H9 (cell line): ENCODE measurements at regions not wholly inside any gene's neighbourhood (a gene's known extent, or its start where the extent isn't known, plus 50 kb on each side); places are given as distances from the start of the nearest gene placed in this dataset.

Source experiments
- DNase-seq: peaks from one replicate; pipeline ENCODE4 v3.0.0-alpha.2; 2017
- H2AFZ ChIP-seq: one replicate; pipeline ENCODE4 v1.6.1; 2013; ENCODE audit warnings: mild to moderate bottlenecking, low read length, control low read depth, moderate library complexity
- H2AK5ac ChIP-seq: 2 replicates; pipeline ENCODE4 v1.6.1; 2013; ENCODE audit warnings: low read length, control low read depth, mixed read lengths; ENCODE audit not compliant: insufficient read length
- H2BK120ac ChIP-seq: one replicate; pipeline ENCODE4 v1.6.1; 2013; ENCODE audit warnings: low read depth, mild to moderate bottlenecking, low read length, control low read depth, inconsistent platforms; ENCODE audit not compliant: poor library complexity, severe bottlenecking
- H2BK12ac ChIP-seq: 2 replicates; pipeline ENCODE4 v1.6.1; 2013; ENCODE audit warnings: low read length, control low read depth, mixed read lengths, low read depth; ENCODE audit not compliant: insufficient read length
- H2BK15ac ChIP-seq: 2 replicates; pipeline ENCODE4 v1.6.1; 2013; ENCODE audit warnings: low read depth, low read length, control low read depth
- H2BK20ac ChIP-seq: one replicate; pipeline ENCODE4 v1.6.1; 2013; ENCODE audit warnings: low read depth, mild to moderate bottlenecking, low read length, control low read depth, inconsistent platforms; ENCODE audit not compliant: poor library complexity, severe bottlenecking
- H2BK5ac ChIP-seq: 2 replicates; pipeline ENCODE4 v1.6.1; 2013; ENCODE audit warnings: low read length, control low read depth, mixed read lengths; ENCODE audit not compliant: insufficient read length
- H3K14ac ChIP-seq: 2 replicates; pipeline ENCODE4 v1.6.1; 2013; ENCODE audit warnings: low read length, control low read depth; ENCODE audit not compliant: insufficient read depth
- H3K18ac ChIP-seq: 2 replicates; pipeline ENCODE4 v1.6.1; 2013; ENCODE audit warnings: low read depth, mild to moderate bottlenecking, mixed read lengths, low read length, control low read depth; ENCODE audit not compliant: insufficient read length
- H3K23ac ChIP-seq: 2 replicates; pipeline ENCODE4 v1.6.1; 2013; ENCODE audit warnings: low read length, control low read depth, mixed read lengths, low read depth; ENCODE audit not compliant: insufficient read length
- H3K23me2 ChIP-seq: 2 replicates; pipeline ENCODE4 v1.6.1; 2013; ENCODE audit warnings: low read depth, mild to moderate bottlenecking, mixed read lengths, low read length, control low read depth; ENCODE audit not compliant: insufficient read length, poor library complexity, severe bottlenecking
- H3K27ac ChIP-seq: 2 replicates; pipeline ENCODE4 v1.5.1; 2013; ENCODE audit warnings: low read length, control low read depth, mixed read lengths, low read depth; ENCODE audit not compliant: insufficient read length
- H3K27me3 ChIP-seq: 2 replicates; pipeline ENCODE4 v1.6.1; 2013; ENCODE audit warnings: low read length, control low read depth, inconsistent platforms; ENCODE audit not compliant: insufficient read depth
- H3K4ac ChIP-seq: 2 replicates; pipeline ENCODE4 v1.6.1; 2013; ENCODE audit warnings: low read depth, mild to moderate bottlenecking, control low read depth, inconsistent platforms, low read length, moderate library complexity
- H3K4me1 ChIP-seq: 2 replicates; pipeline ENCODE4 v1.6.1; 2013; ENCODE audit warnings: low read length, control low read depth, inconsistent platforms; ENCODE audit not compliant: insufficient read depth
- H3K4me2 ChIP-seq: 2 replicates; pipeline ENCODE4 v1.6.1; 2013; ENCODE audit warnings: low read length, control low read depth, mixed read lengths; ENCODE audit not compliant: insufficient read length, insufficient read depth
- H3K56ac ChIP-seq: 2 replicates; pipeline ENCODE4 v1.6.1; 2013; ENCODE audit warnings: low read depth, mild to moderate bottlenecking, mixed read lengths, low read length, control low read depth; ENCODE audit not compliant: insufficient read length
- H3K79me1 ChIP-seq: 2 replicates; pipeline ENCODE4 v1.6.1; 2013; ENCODE audit warnings: low read depth, mild to moderate bottlenecking, moderate library complexity, low read length, control low read depth, inconsistent platforms; ENCODE audit not compliant: insufficient read depth, poor library complexity, severe bottlenecking
- H3K79me2 ChIP-seq: 2 replicates; pipeline ENCODE4 v1.6.1; 2013; ENCODE audit warnings: low read length, control low read depth, inconsistent platforms; ENCODE audit not compliant: insufficient read depth
- H3K9ac ChIP-seq: 2 replicates; pipeline ENCODE4 v1.6.1; 2013; ENCODE audit warnings: low read length, control low read depth, mixed read lengths; ENCODE audit not compliant: insufficient read length; ENCODE audit errors: extremely low read depth
- H3K9me3 ChIP-seq: one replicate; pipeline ENCODE4 v1.6.1; 2013; ENCODE audit warnings: low read depth, low read length, inconsistent platforms; ENCODE audit not compliant: control insufficient read depth
- H3T11ph ChIP-seq: one replicate; pipeline ENCODE4 v1.6.1; 2013; ENCODE audit warnings: mild to moderate bottlenecking, low read length, control low read depth, inconsistent platforms
- H4K20me1 ChIP-seq: one replicate; pipeline ENCODE4 v1.6.1; 2013; ENCODE audit not compliant: control insufficient read depth, insufficient read length, insufficient read depth
- H4K5ac ChIP-seq: 2 replicates; pipeline ENCODE4 v1.6.1; 2013; ENCODE audit warnings: low read depth, mild to moderate bottlenecking, mixed read lengths, low read length, control low read depth; ENCODE audit not compliant: insufficient read length
- H4K8ac ChIP-seq: replicated peaks from 2 replicates; pipeline ENCODE4 v1.6.1; 2013; ENCODE audit warnings: low read length, control low read depth, mixed read lengths, low read depth; ENCODE audit not compliant: insufficient read length
- H4K91ac ChIP-seq: 2 replicates; pipeline ENCODE4 v1.6.1; 2013; ENCODE audit warnings: low read depth, mild to moderate bottlenecking, moderate library complexity, mixed read lengths, low read length, control low read depth; ENCODE audit not compliant: insufficient read length
- H3K27ac Mint-ChIP-seq, 3 experiments: 2 replicates in 2 of 3; 3 replicates in 1 of 3; pipeline ENCODE4 v1.8.0; 2020 to 2021; ENCODE audit warnings: mixed read lengths in 3 of 3, mild to moderate bottlenecking in 1 of 3, moderate library complexity in 1 of 3
- H3K27me3 Mint-ChIP-seq: 2 replicates; pipeline ENCODE4 v1.8.0; 2021; ENCODE audit warnings: low read depth, mild to moderate bottlenecking, moderate library complexity, mixed read lengths
- H3K36me3 Mint-ChIP-seq, 3 experiments: 2 replicates in 2 of 3; 3 replicates in 1 of 3; pipeline ENCODE4 v1.8.0; 2020 to 2021; ENCODE audit warnings: low read depth in 3 of 3, mixed read lengths in 3 of 3; ENCODE audit not compliant: insufficient read depth in 1 of 3
- H3K4me1 Mint-ChIP-seq, 2 experiments: 2 replicates each; pipeline ENCODE4 v1.8.0; 2020; ENCODE audit warnings: mixed read lengths in 2 of 2
- H3K4me3 Mint-ChIP-seq, 2 experiments: 2 replicates in 1 of 2; 3 replicates in 1 of 2; pipeline ENCODE4 v1.8.0; 2020 to 2021; ENCODE audit warnings: mild to moderate bottlenecking in 2 of 2, mixed read lengths in 2 of 2, moderate library complexity in 1 of 2
- H3K9me3 Mint-ChIP-seq, 2 experiments: 2 replicates in 1 of 2; 3 replicates in 1 of 2; pipeline ENCODE4 v1.8.0; 2020; ENCODE audit warnings: mild to moderate bottlenecking in 2 of 2, mixed read lengths in 2 of 2, moderate library complexity in 1 of 2
- WGBS: extraction: QIAGEN DNeasy Blood & Tissue Kit; methylation state at CpG from one replicate; pipeline ENCODE4 v1.1.7; 2013; ENCODE audit warnings: missing lambda C conversion rate, low lambda C conversion rate, mixed read lengths; ENCODE audit not compliant: insufficient read length; ENCODE audit errors: extremely low coverage; 5-methylcytosine and 5-hydroxymethylcytosine counted together
- TF ChIP-seq, protein P1 (sequence below): fragments of 200-600 bp; sonication (generic); conservative IDR thresholded peaks from 3 replicates; pipeline ENCODE4 v1.8.0; 2021; ENCODE audit warnings: antibody characterized with exemption, mild to moderate bottlenecking

DNA sequence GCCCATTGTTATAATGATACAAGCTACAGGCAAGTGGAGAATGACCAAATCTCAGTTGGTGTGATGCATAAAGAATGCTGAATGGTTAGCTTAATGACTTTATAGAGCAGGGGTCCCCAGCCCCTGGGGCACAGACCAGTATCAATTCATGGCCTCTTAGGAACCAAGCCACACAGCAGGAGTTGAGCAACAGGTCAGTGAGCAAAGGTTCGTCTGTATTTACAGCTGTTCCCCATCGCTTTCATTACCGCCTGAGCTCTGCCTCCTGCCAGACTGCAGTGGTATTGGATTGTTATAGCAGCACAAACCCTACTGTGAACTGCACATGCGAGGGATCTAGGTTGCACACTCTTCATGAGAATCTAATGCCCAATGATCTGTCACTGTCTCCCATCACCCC is 114.0 kb upstream of the ZFHX3 start:
- Histone ChIP-seq H2AK5ac (no peak overlapping the region), H4K5ac (no peak overlapping the region), H2BK120ac (no peak overlapping the region), H3K4me1 (no peaks in the 10 kb centered on the region), H2AFZ (no peak overlapping the region), H3K27ac (no peak overlapping the region), H2BK5ac (no peak overlapping the region), H3K27me3 (no peaks in the 10 kb centered on the region), H2BK15ac (no peak overlapping the region), H3K23me2 (no peaks in the 10 kb centered on the region), H3T11ph (no peak overlapping the region), H3K4ac (no peak overlapping the region), H3K23ac (no peak overlapping the region), H2BK20ac (no peak overlapping the region), H4K91ac (no peak overlapping the region), H3K4me2 (no peak overlapping the region), H4K20me1 (no peaks in the 10 kb centered on the region), H3K9ac (no peak overlapping the region), H3K18ac (no peak overlapping the region), H3K9me3 (no peaks in the 10 kb centered on the region), H4K8ac (no peak overlapping the region), H2BK12ac (no peak overlapping the region), H3K56ac (no peak overlapping the region), H3K79me2 (no peaks in the 10 kb centered on the region), H3K79me1 (no peaks in the 10 kb centered on the region), H3K14ac (no peak overlapping the region)
- WGBS: no CpG with 5 or more reads among the region's 4 CpGs
- TF ChIP-seq, protein P1, sequence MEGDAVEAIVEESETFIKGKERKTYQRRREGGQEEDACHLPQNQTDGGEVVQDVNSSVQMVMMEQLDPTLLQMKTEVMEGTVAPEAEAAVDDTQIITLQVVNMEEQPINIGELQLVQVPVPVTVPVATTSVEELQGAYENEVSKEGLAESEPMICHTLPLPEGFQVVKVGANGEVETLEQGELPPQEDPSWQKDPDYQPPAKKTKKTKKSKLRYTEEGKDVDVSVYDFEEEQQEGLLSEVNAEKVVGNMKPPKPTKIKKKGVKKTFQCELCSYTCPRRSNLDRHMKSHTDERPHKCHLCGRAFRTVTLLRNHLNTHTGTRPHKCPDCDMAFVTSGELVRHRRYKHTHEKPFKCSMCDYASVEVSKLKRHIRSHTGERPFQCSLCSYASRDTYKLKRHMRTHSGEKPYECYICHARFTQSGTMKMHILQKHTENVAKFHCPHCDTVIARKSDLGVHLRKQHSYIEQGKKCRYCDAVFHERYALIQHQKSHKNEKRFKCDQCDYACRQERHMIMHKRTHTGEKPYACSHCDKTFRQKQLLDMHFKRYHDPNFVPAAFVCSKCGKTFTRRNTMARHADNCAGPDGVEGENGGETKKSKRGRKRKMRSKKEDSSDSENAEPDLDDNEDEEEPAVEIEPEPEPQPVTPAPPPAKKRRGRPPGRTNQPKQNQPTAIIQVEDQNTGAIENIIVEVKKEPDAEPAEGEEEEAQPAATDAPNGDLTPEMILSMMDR: no peak
- Mint-ChIP-seq H3K27me3 (peaks cover 11% of the 10 kb centered on the region), H3K9me3 (no peaks in the 10 kb centered on the region; a peak in 1 of 5 replicates), H3K27ac (no peak overlapping the region), H3K4me3 (no peak overlapping the region), H3K36me3 (no peaks in the 10 kb centered on the region), H3K4me1 (peaks cover 0 to 4% of the 10 kb centered on the region in 2 experiments; a peak in 2 of 4 replicates)
- DNase-seq: no peak
